DMS79 treated with DMSO at 0.1 percent for 48 hours (cell line): ENCODE measurements at regions not wholly inside any gene's neighbourhood (a gene's known extent, or its start where the extent isn't known, plus 50 kb on each side); places are given as distances from the start of the nearest gene placed in this dataset.

Source experiments
- DNase-seq: peaks from one replicate; lab custom pipeline; 2025; lab: John Stamatoyannopoulos, UW

GRCh38 chr14:83196236-83196635, 1662.6 kb upstream of the SEL1L start:
- DNase-seq, result no peak

- no peak for DNase-seq
Measured at GRCh38 chr14:83197271-83197670, 1663.6 kb upstream of the SEL1L start.

- no peak for DNase-seq
Measured at GRCh38 chr14:83207550-83207949, 1673.9 kb upstream of the SEL1L start.

DNA sequence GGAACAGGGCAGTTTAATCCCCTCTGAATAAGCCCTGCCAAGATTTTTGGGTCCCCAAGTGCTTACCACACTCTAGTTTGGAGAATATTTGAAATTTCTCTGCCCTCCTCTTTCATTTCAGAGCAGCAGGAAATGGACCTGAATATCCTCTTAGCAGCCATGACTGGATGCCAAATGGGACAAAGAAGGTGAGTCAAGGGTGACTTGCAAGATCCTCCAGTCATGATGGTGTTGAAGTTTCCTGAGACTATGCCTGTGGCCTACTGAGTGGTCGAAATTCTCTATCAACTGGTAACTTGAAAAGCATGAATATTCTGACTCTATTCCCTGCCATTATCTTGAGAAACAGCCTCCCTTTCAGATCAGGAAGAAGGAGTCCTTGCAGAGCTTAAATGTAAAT, 1674.7 kb upstream of the SEL1L start:
- no peak for DNase-seq

- no peak for DNase-seq
Measured at GRCh38 chr14:83217492-83217891, 1683.8 kb upstream of the SEL1L start.

DNA sequence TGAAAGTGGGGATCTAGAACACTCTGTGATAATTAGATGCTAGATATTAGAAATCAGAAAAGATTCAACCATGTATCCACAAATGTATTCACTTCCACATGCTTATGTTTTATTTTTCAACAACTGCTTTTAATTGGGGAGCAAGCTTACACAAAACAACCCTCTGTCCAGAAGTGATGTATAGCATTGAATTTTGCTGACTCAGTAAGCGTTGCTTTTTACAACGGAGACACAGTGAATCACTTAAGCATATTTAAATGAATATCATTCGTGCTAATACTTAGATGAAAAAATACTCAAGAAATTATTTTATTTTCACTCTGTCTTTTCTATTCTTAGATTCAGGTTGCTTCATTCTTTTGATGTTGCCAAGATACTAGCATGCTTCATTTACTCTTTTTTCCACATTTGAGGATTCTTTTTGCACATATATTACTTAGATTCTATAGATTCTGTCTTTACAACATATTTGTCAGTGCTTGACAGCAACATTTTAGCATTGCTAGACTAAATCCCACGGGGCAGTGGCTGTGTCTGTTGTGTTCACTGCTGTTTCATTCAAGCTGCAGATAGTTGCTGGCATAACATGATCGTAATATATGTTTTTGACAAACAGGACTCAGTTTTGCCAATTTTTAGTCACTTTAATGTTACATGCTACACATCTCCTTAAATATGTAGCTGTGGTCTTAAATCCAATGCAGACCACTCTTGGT, 1714.4 kb upstream of the SEL1L start:
- no peak for DNase-seq

GRCh38 chr14:83251402-83251801, 1717.7 kb upstream of the SEL1L start:
- DNase-seq, result no peak

DNA sequence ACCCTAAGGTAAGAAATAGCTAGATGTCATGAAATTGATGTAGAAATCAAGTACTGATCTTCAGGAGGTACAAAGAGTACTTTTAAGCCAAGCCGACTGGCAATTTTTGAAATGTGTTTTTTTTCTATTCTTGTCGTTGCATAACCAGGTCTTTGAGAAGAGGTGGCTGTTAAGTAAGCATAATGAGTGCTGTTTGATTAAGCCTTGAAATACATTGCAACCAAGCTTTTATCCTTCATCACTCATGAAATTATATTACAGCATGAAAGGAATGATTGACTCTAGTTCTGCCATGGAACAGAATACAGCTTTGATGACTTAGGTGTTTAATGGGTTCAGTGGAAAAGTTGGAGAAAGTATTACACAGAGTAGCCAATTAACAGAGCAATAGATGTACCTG, 1720.2 kb upstream of the SEL1L start:
- no peak for DNase-seq

GRCh38 chr14:83255015-83255726, 1721.5 kb upstream of the SEL1L start:
- DNase-seq, result no peak

DNA sequence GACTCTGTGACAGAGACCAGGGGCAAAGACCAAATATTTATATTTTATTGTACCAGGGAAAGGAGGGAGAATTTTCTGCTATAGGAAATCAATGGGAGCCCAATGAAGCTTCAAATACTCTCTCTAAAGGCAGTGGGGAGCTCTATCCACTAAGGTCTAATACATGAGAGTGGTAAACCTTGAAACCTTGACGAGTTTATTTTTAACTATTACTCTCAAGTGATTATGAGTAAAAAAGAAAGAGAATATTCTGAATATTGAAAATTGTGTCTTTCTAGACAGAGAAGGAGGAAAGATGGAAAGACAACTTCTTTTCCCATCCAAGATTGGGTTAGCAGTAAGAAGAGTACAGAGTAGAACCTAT, 1722.1 kb upstream of the SEL1L start:
- DNase-seq, result no peak

- DNase-seq, result no peak
Measured at GRCh38 chr14:83257466-83258439, 1724.1 kb upstream of the SEL1L start.

GRCh38 chr14:83260751-83261150, 1727.1 kb upstream of the SEL1L start:
- DNase-seq, result no peak

GRCh38 chr14:83269583-83269982, 1735.9 kb upstream of the SEL1L start:
- no peak for DNase-seq

- no peak for DNase-seq
Measured at GRCh38 chr14:83271663-83272062, 1738.0 kb upstream of the SEL1L start.

- no peak for DNase-seq
Measured at GRCh38 chr14:83280719-83281118, 1747.1 kb upstream of the SEL1L start.

GRCh38 chr14:83282706-83283105, 1749.1 kb upstream of the SEL1L start:
- no peak for DNase-seq

- no peak for DNase-seq
Measured at GRCh38 chr14:83287300-83287699, 1753.6 kb upstream of the SEL1L start.

GRCh38 chr14:83289390-83289789, 1755.7 kb upstream of the SEL1L start:
- DNase-seq, result no peak

DNA sequence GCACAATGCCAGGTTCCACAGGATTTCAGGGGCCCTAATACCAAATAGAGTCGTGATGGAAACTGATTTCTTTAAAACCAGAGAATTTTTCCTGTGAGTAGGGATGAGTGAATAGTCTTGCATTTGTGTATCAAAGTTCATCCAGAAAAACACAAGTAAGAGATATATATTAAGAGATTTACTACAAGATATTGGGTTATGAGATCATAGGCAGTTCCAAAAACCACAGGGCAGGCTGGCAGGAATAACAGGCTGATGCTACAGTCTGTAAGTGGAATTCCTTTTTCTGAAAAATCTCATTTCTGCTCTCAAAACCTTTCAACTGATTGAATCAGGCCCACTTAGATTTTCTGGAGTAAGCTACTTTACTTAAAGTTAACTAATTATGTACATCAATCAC, 1756.2 kb upstream of the SEL1L start:
- DNase-seq, result no peak

GRCh38 chr14:83290447-83290846, 1756.8 kb upstream of the SEL1L start:
- DNase-seq, result no peak

DNA sequence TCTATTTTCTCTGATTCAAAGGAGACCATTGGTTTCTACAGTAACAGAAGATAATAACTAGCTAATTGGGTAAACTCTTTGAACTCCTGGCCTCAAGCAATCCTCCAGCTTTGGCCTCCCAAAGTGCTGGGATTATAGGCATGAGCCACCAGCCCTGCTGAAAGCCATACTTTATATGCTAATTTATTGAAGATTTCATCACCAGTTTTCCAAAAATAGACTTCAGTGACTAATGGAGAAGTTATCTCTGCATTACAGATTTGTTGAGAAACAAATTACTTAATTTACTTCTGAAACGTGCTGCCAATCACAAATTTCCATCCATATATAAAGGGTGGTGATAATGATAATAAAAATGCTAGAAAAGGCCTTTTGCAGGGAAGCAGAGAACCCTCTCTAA, 1758.1 kb upstream of the SEL1L start:
- no peak for DNase-seq

DNA sequence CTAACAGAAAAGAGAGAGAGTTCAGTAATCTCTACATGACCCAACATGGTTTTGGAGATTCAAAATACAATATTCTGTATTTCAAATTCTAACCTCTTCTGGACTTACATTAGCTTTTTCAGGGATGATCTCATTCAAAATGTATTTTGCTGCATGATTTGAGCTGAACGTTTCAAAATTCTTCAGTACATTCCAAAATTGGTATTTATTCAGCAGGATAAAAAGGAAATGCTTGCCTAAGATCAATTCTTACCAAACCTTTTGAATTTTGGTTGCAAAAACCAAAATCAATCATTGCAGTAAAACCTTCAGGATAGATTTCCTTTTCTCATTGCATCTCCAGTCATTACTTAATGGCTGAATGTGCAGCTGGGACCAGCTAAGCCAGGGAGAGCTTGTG, 1761.3 kb upstream of the SEL1L start:
- DNase-seq, result no peak

DNA sequence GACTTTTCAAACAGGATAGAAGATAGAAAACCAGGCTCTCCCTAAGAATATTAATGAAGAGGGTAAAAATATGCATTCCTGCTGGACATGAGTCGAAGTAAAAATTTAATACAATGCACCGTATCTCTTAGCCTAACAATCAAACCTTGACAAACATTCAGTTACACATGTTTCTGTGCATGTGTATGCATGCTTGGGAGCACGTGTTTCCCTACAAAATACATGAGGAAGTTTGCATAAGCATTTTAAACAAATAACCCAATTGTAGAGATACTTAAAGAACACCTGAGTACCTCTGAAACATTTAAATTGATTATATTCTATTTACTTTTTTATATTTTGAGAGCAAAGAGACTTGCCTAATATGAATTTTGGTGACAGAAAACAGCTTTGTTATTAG, 1763.7 kb upstream of the SEL1L start:
- no peak for DNase-seq
